Smooth muscle cell (in vitro differentiated cells): ENCODE measurements at regions not wholly inside any gene's neighbourhood (a gene's known extent, or its start where the extent isn't known, plus 50 kb on each side); places are given as distances from the start of the nearest gene placed in this dataset.

Experiments used
- DNase-seq: peaks from one replicate; lab custom pipeline; 2025; ENCODE audit not compliant: unreplicated experiment; lab: John Stamatoyannopoulos, UW
- H2AFZ ChIP-seq: fragments of 200-600 bp; sonication (generic); 2 replicates; pipeline ENCODE4 v1.6.0; 2016; ENCODE audit warnings: antibody characterized with exemption, low read depth, mild to moderate bottlenecking
- H3F3A ChIP-seq: fragments of 200-600 bp; sonication (generic); 2 replicates; pipeline ENCODE4 v1.6.0; 2017; ENCODE audit warnings: antibody characterized with exemption, low read depth
- H3K27ac ChIP-seq: fragments of 200-600 bp; sonication (generic); 2 replicates; pipeline ENCODE4 v1.5.1; 2016; ENCODE audit warnings: low read depth, mild to moderate bottlenecking
- H3K27me3 ChIP-seq: fragments of 200-600 bp; sonication (generic); 2 replicates; pipeline ENCODE4 v1.6.1; 2016; ENCODE audit warnings: low read depth, mild to moderate bottlenecking
- H3K36me3 ChIP-seq: fragments of 200-600 bp; sonication (generic); 2 replicates; pipeline ENCODE4 v1.5.1; 2016; ENCODE audit warnings: low read depth
- H3K4me1 ChIP-seq: fragments of 200-600 bp; sonication (generic); 2 replicates; pipeline ENCODE4 v1.5.1; 2016; ENCODE audit warnings: low read depth
- H3K4me2 ChIP-seq: fragments of 200-600 bp; sonication (generic); 2 replicates; pipeline ENCODE4 v1.6.0; 2016; ENCODE audit warnings: mild to moderate bottlenecking
- H3K4me3 ChIP-seq: fragments of 200-600 bp; sonication (generic); 2 replicates; pipeline ENCODE4 v1.5.1; 2016; ENCODE audit warnings: mild to moderate bottlenecking
- H3K79me2 ChIP-seq: fragments of 200-600 bp; sonication (generic); 2 replicates; pipeline ENCODE4 v1.6.0; 2016; ENCODE audit warnings: low read depth, mild to moderate bottlenecking
- H3K9ac ChIP-seq: fragments of 200-600 bp; sonication (generic); 2 replicates; pipeline ENCODE4 v1.6.0; 2016; ENCODE audit warnings: low read depth
- H3K9me3 ChIP-seq: fragments of 200-600 bp; sonication (generic); replicated peaks from 2 replicates; pipeline ENCODE4 v1.5.1; 2016; ENCODE audit warnings: low read depth
- H4K20me1 ChIP-seq: fragments of 200-600 bp; sonication (generic); 2 replicates; pipeline ENCODE4 v1.6.0; 2016; ENCODE audit warnings: low read depth
- WGBS: methylation state at CpG from one replicate; pipeline ENCODE4 v1.1.7; 2016; ENCODE audit warnings: low lambda C conversion rate; 5-methylcytosine and 5-hydroxymethylcytosine counted together
- TF ChIP-seq, protein P1 (sequence below): fragments of 200-600 bp; sonication (generic); IDR thresholded peaks from 2 replicates; pipeline ENCODE4 v1.5.1; 2017; ENCODE audit warnings: borderline replicate concordance, mild to moderate bottlenecking, antibody characterized with exemption; ENCODE audit not compliant: insufficient read depth, poor library complexity, severe bottlenecking

DNA sequence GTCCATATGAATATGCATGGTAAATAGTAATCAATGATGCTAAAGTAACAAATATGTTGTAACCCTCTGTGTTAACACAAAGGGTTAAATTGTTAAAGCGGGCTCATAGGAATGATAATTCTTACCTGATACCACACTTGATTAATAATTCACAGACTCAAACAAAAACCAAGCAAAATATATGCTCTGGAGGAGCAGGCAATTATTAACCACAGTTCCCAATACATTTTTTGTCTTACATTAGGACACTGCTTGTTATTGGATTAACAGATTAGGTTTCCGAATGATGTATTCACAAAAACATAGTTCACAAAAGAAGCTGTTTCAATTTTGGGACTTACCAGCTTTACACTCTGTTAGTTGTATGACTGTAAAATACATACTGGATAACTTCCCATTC lies 300.9 kb upstream of the LRRTM4 start:
- H3K27ac ChIP-seq = no peak overlapping the region
- H3K27me3 ChIP-seq = no peaks in the 10 kb centered on the region
- TF ChIP-seq, protein P1, sequence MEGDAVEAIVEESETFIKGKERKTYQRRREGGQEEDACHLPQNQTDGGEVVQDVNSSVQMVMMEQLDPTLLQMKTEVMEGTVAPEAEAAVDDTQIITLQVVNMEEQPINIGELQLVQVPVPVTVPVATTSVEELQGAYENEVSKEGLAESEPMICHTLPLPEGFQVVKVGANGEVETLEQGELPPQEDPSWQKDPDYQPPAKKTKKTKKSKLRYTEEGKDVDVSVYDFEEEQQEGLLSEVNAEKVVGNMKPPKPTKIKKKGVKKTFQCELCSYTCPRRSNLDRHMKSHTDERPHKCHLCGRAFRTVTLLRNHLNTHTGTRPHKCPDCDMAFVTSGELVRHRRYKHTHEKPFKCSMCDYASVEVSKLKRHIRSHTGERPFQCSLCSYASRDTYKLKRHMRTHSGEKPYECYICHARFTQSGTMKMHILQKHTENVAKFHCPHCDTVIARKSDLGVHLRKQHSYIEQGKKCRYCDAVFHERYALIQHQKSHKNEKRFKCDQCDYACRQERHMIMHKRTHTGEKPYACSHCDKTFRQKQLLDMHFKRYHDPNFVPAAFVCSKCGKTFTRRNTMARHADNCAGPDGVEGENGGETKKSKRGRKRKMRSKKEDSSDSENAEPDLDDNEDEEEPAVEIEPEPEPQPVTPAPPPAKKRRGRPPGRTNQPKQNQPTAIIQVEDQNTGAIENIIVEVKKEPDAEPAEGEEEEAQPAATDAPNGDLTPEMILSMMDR = no peak
- no peak overlapping the region for H3K9ac ChIP-seq
- no peak overlapping the region for H3K4me2 ChIP-seq
- no peaks in the 10 kb centered on the region for H3K79me2 ChIP-seq
- no peaks in the 10 kb centered on the region for H3F3A ChIP-seq
- no peaks in the 10 kb centered on the region for H3K4me1 ChIP-seq
- DNase-seq = no peak
- no peak overlapping the region for H3K4me3 ChIP-seq
- no peaks in the 10 kb centered on the region for H3K9me3 ChIP-seq
- H2AFZ ChIP-seq = no peak overlapping the region
- no peaks in the 10 kb centered on the region for H3K36me3 ChIP-seq
- WGBS = 92% methylated on average over 2 of the region's 2 CpGs
- no peaks in the 10 kb centered on the region for H4K20me1 ChIP-seq

GRCh38 chr2:77831060-77831459 lies 308.9 kb upstream of the LRRTM4 start:
- H3K9me3 ChIP-seq = no peaks in the 10 kb centered on the region
- DNase-seq = no peak

DNA sequence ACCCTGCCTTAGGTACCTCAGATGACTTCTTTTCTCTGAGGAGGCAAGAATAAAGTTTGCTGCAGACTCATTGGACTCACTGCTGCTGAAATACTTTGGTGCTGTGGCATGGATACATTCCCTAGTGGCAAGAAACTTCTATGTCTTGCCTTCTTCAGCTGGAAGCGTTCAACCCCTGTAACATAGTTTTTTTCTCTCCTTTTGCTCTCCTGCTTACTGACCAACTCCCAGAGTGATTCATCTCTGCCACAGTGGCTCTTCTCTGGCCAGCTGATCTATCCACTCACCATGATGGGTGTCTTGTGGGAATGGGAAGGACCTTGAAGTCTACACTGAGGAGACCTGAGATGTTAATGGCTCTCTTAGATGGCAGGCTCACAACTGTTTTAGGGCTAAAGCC lies 309.3 kb upstream of the LRRTM4 start:
- Histone ChIP-seq H3K9ac (no peak overlapping the region), H3K36me3 (no peaks in the 10 kb centered on the region), H3K27ac (no peak overlapping the region), H4K20me1 (no peaks in the 10 kb centered on the region), H3K4me3 (no peak overlapping the region), H3K9me3 (no peaks in the 10 kb centered on the region), H3K4me1 (no peaks in the 10 kb centered on the region), H3K4me2 (no peak overlapping the region), H3K79me2 (no peaks in the 10 kb centered on the region), H3F3A (no peaks in the 10 kb centered on the region), H2AFZ (no peak overlapping the region), H3K27me3 (no peaks in the 10 kb centered on the region)
- 88% methylated on average over 1 of the region's 1 CpG for WGBS
- DNase-seq = no peak
- TF ChIP-seq, protein P1 = no peak

More at GRCh38 chr2:77831060-77831459, 308.9 kb upstream of the LRRTM4 start:
- whole genome bisulfite sequencing = 77% methylated on average over 2 of the region's 2 CpGs
- no peak overlapping the region for H3K9ac ChIP-seq
- H3F3A ChIP-seq = no peaks in the 10 kb centered on the region
- no peaks in the 10 kb centered on the region for H3K36me3 ChIP-seq
- H3K4me3 ChIP-seq = no peak overlapping the region
- H4K20me1 ChIP-seq = no peaks in the 10 kb centered on the region
- no peaks in the 10 kb centered on the region for H3K27me3 ChIP-seq
- H2AFZ ChIP-seq = no peak overlapping the region
- H3K79me2 ChIP-seq = no peaks in the 10 kb centered on the region
- H3K4me2 ChIP-seq = no peak overlapping the region
- no peak overlapping the region for H3K27ac ChIP-seq
- no peaks in the 10 kb centered on the region for H3K4me1 ChIP-seq
- TF ChIP-seq, protein P1 = no peak

DNA sequence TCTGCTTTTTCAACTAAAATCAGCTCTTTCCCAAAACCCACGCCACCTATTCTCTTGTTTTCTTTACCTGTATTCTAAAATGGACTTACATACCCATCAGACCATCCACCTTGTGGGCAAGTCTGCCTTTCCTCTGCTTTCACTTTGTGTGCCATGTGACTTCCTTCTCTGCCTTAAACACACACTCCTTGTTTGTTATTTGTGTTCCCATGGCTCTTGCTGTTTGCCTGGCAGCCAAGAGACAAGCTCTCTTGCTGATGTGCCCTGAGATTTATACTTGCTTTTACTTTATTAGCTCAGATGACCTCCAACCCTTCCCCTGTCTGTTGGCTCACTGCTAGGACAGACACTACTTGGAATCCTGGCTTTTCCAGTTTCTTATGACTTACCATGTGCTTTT lies 309.7 kb upstream of the LRRTM4 start:
- H3K4me3 ChIP-seq = no peak overlapping the region
- DNase-seq = no peak
- TF ChIP-seq, protein P1 = no peak
- H4K20me1 ChIP-seq = no peaks in the 10 kb centered on the region
- no peaks in the 10 kb centered on the region for H3K36me3 ChIP-seq
- no peak overlapping the region for H3K27ac ChIP-seq
- 0% methylated on average over 1 of the region's 1 CpG for WGBS
- no peak overlapping the region for H3K4me2 ChIP-seq
- no peak overlapping the region for H2AFZ ChIP-seq
- no peaks in the 10 kb centered on the region for H3F3A ChIP-seq
- H3K9ac ChIP-seq = no peak overlapping the region
- H3K9me3 ChIP-seq = no peaks in the 10 kb centered on the region
- H3K27me3 ChIP-seq = no peaks in the 10 kb centered on the region
- no peaks in the 10 kb centered on the region for H3K79me2 ChIP-seq
- no peaks in the 10 kb centered on the region for H3K4me1 ChIP-seq
